ENCODE measurements at regions not wholly inside any gene's neighbourhood (a gene's known extent, or its start where the extent isn't known, plus 50 kb on each side); places are given as distances from the start of the nearest gene placed in this dataset.
"Not testable (repeated sequence)": the region's sequence is repeated elsewhere in the genome, so short reads cannot be mapped to it uniquely, and the experiment has no call there.

- Mint-ChIP-seq H3K9me3 (ENCODE audit: unreplicated experiment) (no peaks in the 10 kb centered on the region), H3K4me3 (ENCODE audit: unreplicated experiment) (no peak overlapping the region), H3K27ac (ENCODE audit: unreplicated experiment) (no peak overlapping the region), H3K4me1 (ENCODE audit: unreplicated experiment) (no peaks in the 10 kb centered on the region), H3K27me3 (ENCODE audit: unreplicated experiment) (no peaks in the 10 kb centered on the region), H3K36me3 (ENCODE audit: low read depth, unreplicated experiment) (no peaks in the 10 kb centered on the region)
- TF ChIP-seq CTCF (IDR thresholded peaks at IDR 0.05; ENCODE audit: unreplicated experiment): no peak
- DNase-seq (ENCODE audit: low spot score): no peak
These were observed 1242.8 kb upstream of the DIAPH2 start for GRCh38 chrX:95441836-95442235.

GRCh38 chrX:95484781-95485180 is 1199.9 kb upstream of the DIAPH2 start:
- no peak overlapping the region for H3K4me3 Mint-ChIP-seq (ENCODE audit: unreplicated experiment)

GRCh38 chrX:95505721-95506120 is 1178.9 kb upstream of the DIAPH2 start:
- Mint-ChIP-seq H3K9me3 (ENCODE audit: unreplicated experiment) (no peaks in the 10 kb centered on the region), H3K27ac (ENCODE audit: unreplicated experiment) (no peak overlapping the region), H3K4me1 (ENCODE audit: unreplicated experiment) (no peaks in the 10 kb centered on the region), H3K27me3 (ENCODE audit: unreplicated experiment) (no peaks in the 10 kb centered on the region), H3K36me3 (ENCODE audit: low read depth, unreplicated experiment) (no peaks in the 10 kb centered on the region), H3K4me3 (ENCODE audit: unreplicated experiment) (no peak overlapping the region)
- no peak for TF ChIP-seq CTCF (IDR thresholded peaks at IDR 0.05; ENCODE audit: unreplicated experiment)
- peak; percentile 5 for DNase-seq (ENCODE audit: low spot score)

More at GRCh38 chrX:95484781-95485180, 1199.9 kb upstream of the DIAPH2 start:
- Mint-ChIP-seq H3K9me3 (ENCODE audit: unreplicated experiment) (no peaks in the 10 kb centered on the region), H3K36me3 (ENCODE audit: low read depth, unreplicated experiment) (no peaks in the 10 kb centered on the region), H3K27me3 (ENCODE audit: unreplicated experiment) (no peaks in the 10 kb centered on the region), H3K4me1 (ENCODE audit: unreplicated experiment) (no peaks in the 10 kb centered on the region), H3K27ac (ENCODE audit: unreplicated experiment) (no peak overlapping the region)
- TF ChIP-seq CTCF (IDR thresholded peaks at IDR 0.05; ENCODE audit: unreplicated experiment): no peak
- no peak for DNase-seq (ENCODE audit: low spot score)

GRCh38 chrX:95509474-95509873 is 1175.2 kb upstream of the DIAPH2 start:
- no peaks in the 10 kb centered on the region for H3K36me3 Mint-ChIP-seq (ENCODE audit: low read depth, unreplicated experiment)
- TF ChIP-seq CTCF (IDR thresholded peaks at IDR 0.05; ENCODE audit: unreplicated experiment): no peak
- H3K27me3 Mint-ChIP-seq (ENCODE audit: unreplicated experiment): no peaks in the 10 kb centered on the region
- H3K27ac Mint-ChIP-seq (ENCODE audit: unreplicated experiment): no peak overlapping the region
- H3K9me3 Mint-ChIP-seq (ENCODE audit: unreplicated experiment): no peaks in the 10 kb centered on the region
- DNase-seq (ENCODE audit: low spot score): no peak
- H3K4me3 Mint-ChIP-seq (ENCODE audit: unreplicated experiment): no peak overlapping the region
- H3K4me1 Mint-ChIP-seq (ENCODE audit: unreplicated experiment): no peaks in the 10 kb centered on the region

GRCh38 chrX:95524018-95524417 is 1160.6 kb upstream of the DIAPH2 start:
- not testable (repeated sequence) for H3K9me3 Mint-ChIP-seq (ENCODE audit: unreplicated experiment); H3K4me1 Mint-ChIP-seq (ENCODE audit: unreplicated experiment); H3K27ac Mint-ChIP-seq (ENCODE audit: unreplicated experiment); H3K27me3 Mint-ChIP-seq (ENCODE audit: unreplicated experiment); DNase-seq (ENCODE audit: low spot score); H3K4me3 Mint-ChIP-seq (ENCODE audit: unreplicated experiment); H3K36me3 Mint-ChIP-seq (ENCODE audit: low read depth, unreplicated experiment)

- H3K4me3 Mint-ChIP-seq (ENCODE audit: unreplicated experiment): no peak overlapping the region
- H3K27ac Mint-ChIP-seq (ENCODE audit: unreplicated experiment): no peak overlapping the region
- no peaks in the 10 kb centered on the region for H3K36me3 Mint-ChIP-seq (ENCODE audit: low read depth, unreplicated experiment)
- no peaks in the 10 kb centered on the region for H3K27me3 Mint-ChIP-seq (ENCODE audit: unreplicated experiment)
- DNase-seq (ENCODE audit: low spot score): no peak
- H3K9me3 Mint-ChIP-seq (ENCODE audit: unreplicated experiment): no peaks in the 10 kb centered on the region
- H3K4me1 Mint-ChIP-seq (ENCODE audit: unreplicated experiment): no peaks in the 10 kb centered on the region
- no peak for TF ChIP-seq CTCF (IDR thresholded peaks at IDR 0.05; ENCODE audit: unreplicated experiment)
These were observed 1148.5 kb upstream of the DIAPH2 start for GRCh38 chrX:95536111-95536510.
